ENCODE measurements at regions not wholly inside any gene's neighbourhood (a gene's known extent, or its start where the extent isn't known, plus 50 kb on each side); places are given as distances from the start of the nearest gene placed in this dataset.

GRCh38 chr1:13911697-13912619 lies 212.0 kb downstream of the PRDM2 start:
- no peak overlapping the region for H3K4ac ChIP-seq (ENCODE audit: low read length)
- H3K9ac ChIP-seq (ENCODE audit: low read depth, low read length, poor library complexity) = no peak overlapping the region
- H2AK5ac ChIP-seq (ENCODE audit: low read depth, low read length) = no peak overlapping the region
- no peak overlapping the region for H4K91ac ChIP-seq (ENCODE audit: low read depth, low read length, poor library complexity)
- no peak for DNase-seq (ENCODE audit: low spot score)
- no peak overlapping the region for H3K27ac ChIP-seq (replicated peaks; ENCODE audit: low read length)
- H2BK5ac ChIP-seq (ENCODE audit: low read length) = no peak overlapping the region
- H2BK15ac ChIP-seq (ENCODE audit: low read length) = no peak overlapping the region
- peaks cover 0 to 15% (median 0%) of the 10 kb centered on the region in 3 experiments for H3K27me3 ChIP-seq (ENCODE audit: control insufficient read depth in 3 of 3, insufficient read depth in 3 of 3, low read depth in 1 of 3, low read length in 3 of 3)
- no peak overlapping the region for H2AFZ ChIP-seq (ENCODE audit: low read length)
- H3K4me2 ChIP-seq (ENCODE audit: insufficient read depth, low read length, poor library complexity, severe bottlenecking) = no peak overlapping the region
- H3K79me1 ChIP-seq (ENCODE audit: low read depth, low read length) = no peaks in the 10 kb centered on the region
- H3K9me3 ChIP-seq (replicated peaks in 1 of 2; ENCODE audit: control insufficient read depth in 2 of 2, insufficient read depth in 1 of 2, low read depth in 1 of 2, low read length in 2 of 2) = no peaks in the 10 kb centered on the region
- H3K14ac ChIP-seq (ENCODE audit: low read length) = no peak overlapping the region
- no CpG with 5 or more reads among the region's 8 CpGs for WGBS, 2 donors (ENCODE audit: extremely low coverage in 2 of 2, insufficient read length in 2 of 2, insufficient replicate concordance in 1 of 2)
- H3K4me1 ChIP-seq (ENCODE audit: control insufficient read depth in 2 of 2, insufficient read depth in 1 of 2, low read depth in 1 of 2, low read length in 2 of 2) = no peaks in the 10 kb centered on the region
- H3K23ac ChIP-seq (ENCODE audit: low read depth, low read length, poor library complexity) = no peak overlapping the region
- no peak overlapping the region for H4K8ac ChIP-seq (ENCODE audit: low read depth, low read length)
- no peak overlapping the region for H3K4me3 ChIP-seq (ENCODE audit: low read length in 2 of 2)
- no peak overlapping the region for H2BK120ac ChIP-seq (ENCODE audit: low read depth, low read length)
- H2BK12ac ChIP-seq (ENCODE audit: low read length) = no peak overlapping the region
- H3K36me3 ChIP-seq (replicated peaks in 1 of 2; ENCODE audit: control insufficient read depth in 2 of 2, insufficient read depth in 2 of 2, low read length in 2 of 2) = no peaks in the 10 kb centered on the region
- no peak overlapping the region for H3K18ac ChIP-seq (ENCODE audit: low read length)

GRCh38 chr1:13913396-13913795 lies 213.4 kb downstream of the PRDM2 start:
- Histone ChIP-seq H4K91ac (ENCODE audit: low read depth, low read length, poor library complexity) (no peak overlapping the region), H3K9ac (ENCODE audit: low read depth, low read length, poor library complexity) (no peak overlapping the region), H2BK120ac (ENCODE audit: low read depth, low read length) (no peak overlapping the region), H3K14ac (ENCODE audit: low read length) (no peak overlapping the region), H2BK15ac (ENCODE audit: low read length) (no peak overlapping the region), H3K4me2 (ENCODE audit: insufficient read depth, low read length, poor library complexity, severe bottlenecking) (no peak overlapping the region), H3K4me3 (ENCODE audit: low read length in 2 of 2) (no peak overlapping the region), H2AK5ac (ENCODE audit: low read depth, low read length) (no peak overlapping the region), H3K36me3 (replicated peaks in 1 of 2; ENCODE audit: control insufficient read depth in 2 of 2, insufficient read depth in 2 of 2, low read length in 2 of 2) (no peaks in the 10 kb centered on the region), H2AFZ (ENCODE audit: low read length) (no peak overlapping the region), H3K18ac (ENCODE audit: low read length) (no peak overlapping the region), H3K23ac (ENCODE audit: low read depth, low read length, poor library complexity) (no peak overlapping the region), H3K4ac (ENCODE audit: low read length) (no peak overlapping the region), H4K8ac (ENCODE audit: low read depth, low read length) (no peak overlapping the region), H3K27me3 (ENCODE audit: control insufficient read depth in 3 of 3, insufficient read depth in 3 of 3, low read depth in 1 of 3, low read length in 3 of 3) (peaks cover 0 to 11% (median 0%) of the 10 kb centered on the region in 3 experiments), H3K79me1 (ENCODE audit: low read depth, low read length) (no peaks in the 10 kb centered on the region), H3K4me1 (ENCODE audit: control insufficient read depth in 2 of 2, insufficient read depth in 1 of 2, low read depth in 1 of 2, low read length in 2 of 2) (no peaks in the 10 kb centered on the region), H3K27ac (replicated peaks; ENCODE audit: low read length) (no peak overlapping the region), H2BK5ac (ENCODE audit: low read length) (no peak overlapping the region), H3K9me3 (replicated peaks in 1 of 2; ENCODE audit: control insufficient read depth in 2 of 2, insufficient read depth in 1 of 2, low read depth in 1 of 2, low read length in 2 of 2) (no peaks in the 10 kb centered on the region), H2BK12ac (ENCODE audit: low read length) (no peak overlapping the region)
- no CpG with 5 or more reads among the region's 1 CpG for WGBS, 2 donors (ENCODE audit: extremely low coverage in 2 of 2, insufficient read length in 2 of 2, insufficient replicate concordance in 1 of 2)
- DNase-seq (ENCODE audit: low spot score) = no peak

GRCh38 chr1:13916530-13916929 lies 216.5 kb downstream of the PRDM2 start:
- H2BK5ac ChIP-seq (ENCODE audit: low read length) = no peak overlapping the region
- no peak overlapping the region for H2BK12ac ChIP-seq (ENCODE audit: low read length)
- H2BK15ac ChIP-seq (ENCODE audit: low read length) = no peak overlapping the region
- no peak overlapping the region for H3K27ac ChIP-seq (replicated peaks; ENCODE audit: low read length)
- H3K79me1 ChIP-seq (ENCODE audit: low read depth, low read length) = no peaks in the 10 kb centered on the region
- H2AFZ ChIP-seq (ENCODE audit: low read length) = no peak overlapping the region
- peaks cover 0 to 7% (median 0%) of the 10 kb centered on the region in 3 experiments for H3K27me3 ChIP-seq (ENCODE audit: control insufficient read depth in 3 of 3, insufficient read depth in 3 of 3, low read depth in 1 of 3, low read length in 3 of 3)
- H4K8ac ChIP-seq (ENCODE audit: low read depth, low read length) = no peak overlapping the region
- WGBS, 2 donors (ENCODE audit: extremely low coverage in 2 of 2, insufficient read length in 2 of 2, insufficient replicate concordance in 1 of 2) = no CpG with 5 or more reads among the region's 3 CpGs
- no peak overlapping the region for H2BK120ac ChIP-seq (ENCODE audit: low read depth, low read length)
- H3K18ac ChIP-seq (ENCODE audit: low read length) = no peak overlapping the region
- H3K4ac ChIP-seq (ENCODE audit: low read length) = no peak overlapping the region
- no peaks in the 10 kb centered on the region for H3K9me3 ChIP-seq (replicated peaks in 1 of 2; ENCODE audit: control insufficient read depth in 2 of 2, insufficient read depth in 1 of 2, low read depth in 1 of 2, low read length in 2 of 2)
- no peak overlapping the region for H2AK5ac ChIP-seq (ENCODE audit: low read depth, low read length)
- H3K4me2 ChIP-seq (ENCODE audit: insufficient read depth, low read length, poor library complexity, severe bottlenecking) = no peak overlapping the region
- no peak overlapping the region for H3K4me3 ChIP-seq (ENCODE audit: low read length in 2 of 2)
- H3K9ac ChIP-seq (ENCODE audit: low read depth, low read length, poor library complexity) = no peak overlapping the region
- H3K23ac ChIP-seq (ENCODE audit: low read depth, low read length, poor library complexity) = no peak overlapping the region
- H3K36me3 ChIP-seq (replicated peaks in 1 of 2; ENCODE audit: control insufficient read depth in 2 of 2, insufficient read depth in 2 of 2, low read length in 2 of 2) = no peaks in the 10 kb centered on the region
- no peaks in the 10 kb centered on the region for H3K4me1 ChIP-seq (ENCODE audit: control insufficient read depth in 2 of 2, insufficient read depth in 1 of 2, low read depth in 1 of 2, low read length in 2 of 2)
- DNase-seq (ENCODE audit: low spot score) = no peak
- no peak overlapping the region for H3K14ac ChIP-seq (ENCODE audit: low read length)
- no peak overlapping the region for H4K91ac ChIP-seq (ENCODE audit: low read depth, low read length, poor library complexity)

GRCh38 chr1:13917607-13918006 lies 217.6 kb downstream of the PRDM2 start:
- no peak for DNase-seq (ENCODE audit: low spot score)
- Histone ChIP-seq H3K4me2 (ENCODE audit: insufficient read depth, low read length, poor library complexity, severe bottlenecking) (no peak overlapping the region), H3K27ac (replicated peaks; ENCODE audit: low read length) (no peak overlapping the region), H2BK5ac (ENCODE audit: low read length) (no peak overlapping the region), H4K91ac (ENCODE audit: low read depth, low read length, poor library complexity) (no peak overlapping the region), H3K9ac (ENCODE audit: low read depth, low read length, poor library complexity) (no peak overlapping the region), H2BK120ac (ENCODE audit: low read depth, low read length) (no peak overlapping the region), H3K18ac (ENCODE audit: low read length) (no peak overlapping the region), H3K14ac (ENCODE audit: low read length) (no peak overlapping the region), H3K36me3 (replicated peaks in 1 of 2; ENCODE audit: control insufficient read depth in 2 of 2, insufficient read depth in 2 of 2, low read length in 2 of 2) (no peaks in the 10 kb centered on the region), H3K4me1 (ENCODE audit: control insufficient read depth in 2 of 2, insufficient read depth in 1 of 2, low read depth in 1 of 2, low read length in 2 of 2) (no peaks in the 10 kb centered on the region), H2AFZ (ENCODE audit: low read length) (no peak overlapping the region), H2AK5ac (ENCODE audit: low read depth, low read length) (no peak overlapping the region), H3K23ac (ENCODE audit: low read depth, low read length, poor library complexity) (no peak overlapping the region), H3K4me3 (ENCODE audit: low read length in 2 of 2) (no peak overlapping the region), H2BK12ac (ENCODE audit: low read length) (no peak overlapping the region), H3K9me3 (replicated peaks in 1 of 2; ENCODE audit: control insufficient read depth in 2 of 2, insufficient read depth in 1 of 2, low read depth in 1 of 2, low read length in 2 of 2) (no peaks in the 10 kb centered on the region), H3K79me1 (ENCODE audit: low read depth, low read length) (no peaks in the 10 kb centered on the region), H4K8ac (ENCODE audit: low read depth, low read length) (no peak overlapping the region), H2BK15ac (ENCODE audit: low read length) (no peak overlapping the region), H3K27me3 (ENCODE audit: control insufficient read depth in 3 of 3, insufficient read depth in 3 of 3, low read depth in 1 of 3, low read length in 3 of 3) (peaks cover 0 to 2% (median 0%) of the 10 kb centered on the region in 3 experiments), H3K4ac (ENCODE audit: low read length) (no peak overlapping the region)
- WGBS, 2 donors (ENCODE audit: extremely low coverage in 2 of 2, insufficient read length in 2 of 2, insufficient replicate concordance in 1 of 2) = no CpG with 5 or more reads among the region's 2 CpGs
